ENCODE measurements at regions not wholly inside any gene's neighbourhood (a gene's known extent, or its start where the extent isn't known, plus 50 kb on each side); places are given as distances from the start of the nearest gene placed in this dataset.

GRCh38 chr4:33649471-33649870 is 2594.8 kb downstream of the ARAP2 start:
- POLR2A ChIA-PET (ENCODE audit: low non-redundant PET): no interaction called here

DNA sequence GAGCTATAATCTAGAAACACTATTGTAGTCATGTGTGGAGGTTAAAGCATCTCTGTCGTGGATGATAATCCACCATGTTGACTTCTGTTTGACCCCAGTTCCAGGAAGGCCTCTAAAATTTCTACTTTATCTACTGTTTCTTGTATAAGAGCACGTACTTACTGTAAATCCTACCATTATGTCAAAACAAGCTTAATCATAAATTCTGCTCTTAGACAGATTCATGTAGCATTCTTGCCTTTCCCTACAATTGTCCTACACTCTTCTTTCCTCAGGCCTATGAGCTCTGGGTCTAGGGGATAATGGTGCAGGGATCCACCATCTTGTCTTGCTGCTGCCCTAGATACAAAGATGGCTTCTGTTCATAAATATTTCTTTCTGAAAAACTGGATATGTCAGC is 2594.3 kb downstream of the ARAP2 start:
- no peak overlapping the region for H3K4me3 ChIP-seq (ENCODE audit: low read depth, low read length, poor library complexity, severe bottlenecking)
- no peak overlapping the region for H3K27ac ChIP-seq (ENCODE audit: low read depth, low read length, poor library complexity, severe bottlenecking)
- DNase-seq (ENCODE audit: low spot score): no peak
- no peaks in the 10 kb centered on the region for H3K27me3 ChIP-seq (replicated peaks; ENCODE audit: insufficient read depth, low read depth, low read length, poor library complexity)
- no peaks in the 10 kb centered on the region for H3K36me3 ChIP-seq (ENCODE audit: insufficient read depth, low read length, poor library complexity, severe bottlenecking)
- POLR2A ChIA-PET (ENCODE audit: low non-redundant PET): no interaction called here
- no peaks in the 10 kb centered on the region for H3K4me1 ChIP-seq (ENCODE audit: insufficient read depth, low read length, poor library complexity, severe bottlenecking)
- intact Hi-C loops (cut with micrococcal nuclease; ENCODE audit: unreplicated experiment): no loop called here
- CTCF ChIA-PET: no interaction called here
- no TSS peak for BruUV-seq (replicated peaks)
- peaks cover 5% of the 10 kb centered on the region for H3K9me3 ChIP-seq (ENCODE audit: low read depth, low read length, poor library complexity, severe bottlenecking)
- no peak for TF ChIP-seq EZH2 (IDR thresholded peaks at IDR 0.05; ENCODE audit: borderline replicate concordance, low read depth, low read length, poor library complexity, severe bottlenecking)

More at GRCh38 chr4:33649471-33649870, 2594.8 kb downstream of the ARAP2 start:
- CTCF ChIA-PET: no interaction called here
- Histone ChIP-seq H3K36me3 (ENCODE audit: insufficient read depth, low read length, poor library complexity, severe bottlenecking) (no peaks in the 10 kb centered on the region), H3K9me3 (ENCODE audit: low read depth, low read length, poor library complexity, severe bottlenecking) (peaks cover 5% of the 10 kb centered on the region), H3K27ac (ENCODE audit: low read depth, low read length, poor library complexity, severe bottlenecking) (no peak overlapping the region), H3K4me3 (ENCODE audit: low read depth, low read length, poor library complexity, severe bottlenecking) (no peak overlapping the region), H3K27me3 (replicated peaks; ENCODE audit: insufficient read depth, low read depth, low read length, poor library complexity) (no peaks in the 10 kb centered on the region), H3K4me1 (ENCODE audit: insufficient read depth, low read length, poor library complexity, severe bottlenecking) (no peaks in the 10 kb centered on the region)
- intact Hi-C loops (cut with micrococcal nuclease; ENCODE audit: unreplicated experiment): no loop called here
- no peak for DNase-seq (ENCODE audit: low spot score)
- no peak for TF ChIP-seq EZH2 (IDR thresholded peaks at IDR 0.05; ENCODE audit: borderline replicate concordance, low read depth, low read length, poor library complexity, severe bottlenecking)
- TF ChIP-seq, protein P1, sequence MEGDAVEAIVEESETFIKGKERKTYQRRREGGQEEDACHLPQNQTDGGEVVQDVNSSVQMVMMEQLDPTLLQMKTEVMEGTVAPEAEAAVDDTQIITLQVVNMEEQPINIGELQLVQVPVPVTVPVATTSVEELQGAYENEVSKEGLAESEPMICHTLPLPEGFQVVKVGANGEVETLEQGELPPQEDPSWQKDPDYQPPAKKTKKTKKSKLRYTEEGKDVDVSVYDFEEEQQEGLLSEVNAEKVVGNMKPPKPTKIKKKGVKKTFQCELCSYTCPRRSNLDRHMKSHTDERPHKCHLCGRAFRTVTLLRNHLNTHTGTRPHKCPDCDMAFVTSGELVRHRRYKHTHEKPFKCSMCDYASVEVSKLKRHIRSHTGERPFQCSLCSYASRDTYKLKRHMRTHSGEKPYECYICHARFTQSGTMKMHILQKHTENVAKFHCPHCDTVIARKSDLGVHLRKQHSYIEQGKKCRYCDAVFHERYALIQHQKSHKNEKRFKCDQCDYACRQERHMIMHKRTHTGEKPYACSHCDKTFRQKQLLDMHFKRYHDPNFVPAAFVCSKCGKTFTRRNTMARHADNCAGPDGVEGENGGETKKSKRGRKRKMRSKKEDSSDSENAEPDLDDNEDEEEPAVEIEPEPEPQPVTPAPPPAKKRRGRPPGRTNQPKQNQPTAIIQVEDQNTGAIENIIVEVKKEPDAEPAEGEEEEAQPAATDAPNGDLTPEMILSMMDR (conservative IDR thresholded peaks at IDR 0.05; ENCODE audit: low read depth, low read length): no peak
- no TSS peak for BruUV-seq (replicated peaks)

DNA sequence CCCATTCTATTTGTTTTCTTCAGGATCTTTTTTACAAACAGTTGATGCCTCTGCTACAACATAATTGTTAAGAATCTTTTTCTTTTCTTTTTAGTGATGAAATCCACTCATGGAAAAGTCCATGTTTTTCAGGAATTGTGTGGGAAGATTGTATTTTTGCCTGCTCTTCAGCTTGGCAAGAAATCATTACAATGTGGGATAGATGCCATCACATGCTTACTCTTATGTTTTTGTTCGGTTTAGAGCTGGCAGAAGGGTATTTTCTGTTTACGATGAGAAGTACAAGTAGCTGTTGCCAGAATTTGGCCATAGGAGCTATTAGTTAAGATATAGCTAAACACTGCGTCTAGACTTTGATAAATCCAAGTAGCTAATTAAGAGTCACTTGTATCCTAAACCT is 2585.3 kb downstream of the ARAP2 start:
- BruUV-seq (replicated peaks): no TSS peak
- ChIA-PET POLR2A (ENCODE audit: low non-redundant PET) (no interaction called here), CTCF (no interaction called here)
- intact Hi-C loops (cut with micrococcal nuclease; ENCODE audit: unreplicated experiment): no loop called here
- no peaks in the 10 kb centered on the region for H3K36me3 ChIP-seq (ENCODE audit: insufficient read depth, low read length, poor library complexity, severe bottlenecking)
- H3K4me1 ChIP-seq (ENCODE audit: insufficient read depth, low read length, poor library complexity, severe bottlenecking): no peaks in the 10 kb centered on the region
- H3K9me3 ChIP-seq (ENCODE audit: low read depth, low read length, poor library complexity, severe bottlenecking): peaks cover 4% of the 10 kb centered on the region
- H3K27me3 ChIP-seq (replicated peaks; ENCODE audit: insufficient read depth, low read depth, low read length, poor library complexity): no peaks in the 10 kb centered on the region
- H3K4me3 ChIP-seq (ENCODE audit: low read depth, low read length, poor library complexity, severe bottlenecking): no peak overlapping the region
- H3K27ac ChIP-seq (ENCODE audit: low read depth, low read length, poor library complexity, severe bottlenecking): no peak overlapping the region
- no peak for DNase-seq (ENCODE audit: low spot score)
- TF ChIP-seq EZH2 (IDR thresholded peaks at IDR 0.05; ENCODE audit: borderline replicate concordance, low read depth, low read length, poor library complexity, severe bottlenecking): no peak
- TF ChIP-seq, protein P1 (conservative IDR thresholded peaks at IDR 0.05; ENCODE audit: low read depth, low read length): no peak

GRCh38 chr4:33661636-33662035 is 2582.7 kb downstream of the ARAP2 start:
- Histone ChIP-seq H3K9me3 (ENCODE audit: low read depth, low read length, poor library complexity, severe bottlenecking) (peaks cover 4% of the 10 kb centered on the region), H3K27me3 (replicated peaks; ENCODE audit: insufficient read depth, low read depth, low read length, poor library complexity) (no peaks in the 10 kb centered on the region), H3K4me3 (ENCODE audit: low read depth, low read length, poor library complexity, severe bottlenecking) (no peak overlapping the region), H3K4me1 (ENCODE audit: insufficient read depth, low read length, poor library complexity, severe bottlenecking) (no peaks in the 10 kb centered on the region), H3K27ac (ENCODE audit: low read depth, low read length, poor library complexity, severe bottlenecking) (no peak overlapping the region), H3K36me3 (ENCODE audit: insufficient read depth, low read length, poor library complexity, severe bottlenecking) (no peaks in the 10 kb centered on the region)
- no peak for DNase-seq (ENCODE audit: low spot score)
- no peak for TF ChIP-seq EZH2 (IDR thresholded peaks at IDR 0.05; ENCODE audit: borderline replicate concordance, low read depth, low read length, poor library complexity, severe bottlenecking)
- TF ChIP-seq, protein P1 (conservative IDR thresholded peaks at IDR 0.05; ENCODE audit: low read depth, low read length): no peak
- POLR2A ChIA-PET (ENCODE audit: low non-redundant PET): no interaction called here
- CTCF ChIA-PET: no interaction called here
- intact Hi-C loops (cut with micrococcal nuclease; ENCODE audit: unreplicated experiment): no loop called here
- BruUV-seq (replicated peaks): no TSS peak
